ENCODE measurements at regions not wholly inside any gene's neighbourhood (a gene's known extent, or its start where the extent isn't known, plus 50 kb on each side); places are given as distances from the start of the nearest gene placed in this dataset.

- Histone ChIP-seq H3K9ac (ENCODE audit: low read depth in 1 of 2, low read length in 2 of 2) (no peak overlapping the region), H3K36me3 (ENCODE audit: control insufficient read depth in 4 of 4, insufficient read depth in 3 of 4, low read depth in 1 of 4, low read length in 3 of 4) (no peaks in the 10 kb centered on the region), H3K9me3 (ENCODE audit: control insufficient read depth in 4 of 4, low read length in 3 of 4) (no peaks in the 10 kb centered on the region), H3K27ac (ENCODE audit: low read depth in 1 of 2, low read length in 2 of 2) (no peak overlapping the region), H3K4me1 (ENCODE audit: control insufficient read depth in 4 of 4, insufficient read depth in 4 of 4, low read length in 3 of 4) (no peaks in the 10 kb centered on the region), H3K4me3 (ENCODE audit: low read depth in 1 of 3, low read length in 3 of 3) (no peak overlapping the region), H3K27me3 (ENCODE audit: control insufficient read depth in 4 of 4, insufficient read depth in 4 of 4, low read length in 3 of 4) (no peaks in the 10 kb centered on the region)
- TF ChIP-seq RXRA (IDR thresholded peaks at IDR 0.05): no peak
- TF ChIP-seq FOXA2 (IDR thresholded peaks at IDR 0.05): no peak
- no peak for TF ChIP-seq MAX (IDR thresholded peaks at IDR 0.05)
- TF ChIP-seq REST (IDR thresholded peaks at IDR 0.05): no peak
- no peak for TF ChIP-seq GABPA (IDR thresholded peaks at IDR 0.05 in 1 of 2, conservative IDR thresholded peaks at IDR 0.05 in 1 of 2)
- TF ChIP-seq CTCF (IDR thresholded peaks at IDR 0.05; ENCODE audit: low read depth, low read length, missing input control): no peak
- TF ChIP-seq RAD21 (IDR thresholded peaks at IDR 0.05): no peak
- TF ChIP-seq FOXA1 (IDR thresholded peaks at IDR 0.05): no peak
- no peak for TF ChIP-seq HNF4G (IDR thresholded peaks at IDR 0.05)
- no peak for TF ChIP-seq NR2F2 (IDR thresholded peaks at IDR 0.05)
- TF ChIP-seq ATF3 (IDR thresholded peaks at IDR 0.05): no peak
- no peak for TF ChIP-seq YY1 (IDR thresholded peaks at IDR 0.05)
- TF ChIP-seq SP1 (IDR thresholded peaks at IDR 0.05): no peak
- no peak for TF ChIP-seq EGR1 (IDR thresholded peaks at IDR 0.05; ENCODE audit: low read depth in 2 of 2)
- TF ChIP-seq ZBTB33 (IDR thresholded peaks at IDR 0.05): no peak
- no peak for TF ChIP-seq TAF1 (conservative IDR thresholded peaks at IDR 0.05)
- TF ChIP-seq JUND (IDR thresholded peaks at IDR 0.05): no peak
- no peak for TF ChIP-seq HNF4A (conservative IDR thresholded peaks at IDR 0.05)
- WGBS: 91% methylated on average over 5 of the region's 5 CpGs
- DNase-seq (ENCODE audit: low spot score): no peak
These were observed 200.2 kb upstream of the DDX18 start for GRCh38 chr2:117614296-117614695.

Data from liver (tissue), 8 donors.